Left hindlimb (tissue), 1 donor: ENCODE measurements at regions not wholly inside any gene's neighbourhood (a gene's known extent, or its start where the extent isn't known, plus 50 kb on each side); places are given as distances from the start of the nearest gene placed in this dataset.

Experiments
- DNase-seq: peaks from one replicate; pipeline ENCODE4 v3.0.0-alpha.2; 2018

DNA sequence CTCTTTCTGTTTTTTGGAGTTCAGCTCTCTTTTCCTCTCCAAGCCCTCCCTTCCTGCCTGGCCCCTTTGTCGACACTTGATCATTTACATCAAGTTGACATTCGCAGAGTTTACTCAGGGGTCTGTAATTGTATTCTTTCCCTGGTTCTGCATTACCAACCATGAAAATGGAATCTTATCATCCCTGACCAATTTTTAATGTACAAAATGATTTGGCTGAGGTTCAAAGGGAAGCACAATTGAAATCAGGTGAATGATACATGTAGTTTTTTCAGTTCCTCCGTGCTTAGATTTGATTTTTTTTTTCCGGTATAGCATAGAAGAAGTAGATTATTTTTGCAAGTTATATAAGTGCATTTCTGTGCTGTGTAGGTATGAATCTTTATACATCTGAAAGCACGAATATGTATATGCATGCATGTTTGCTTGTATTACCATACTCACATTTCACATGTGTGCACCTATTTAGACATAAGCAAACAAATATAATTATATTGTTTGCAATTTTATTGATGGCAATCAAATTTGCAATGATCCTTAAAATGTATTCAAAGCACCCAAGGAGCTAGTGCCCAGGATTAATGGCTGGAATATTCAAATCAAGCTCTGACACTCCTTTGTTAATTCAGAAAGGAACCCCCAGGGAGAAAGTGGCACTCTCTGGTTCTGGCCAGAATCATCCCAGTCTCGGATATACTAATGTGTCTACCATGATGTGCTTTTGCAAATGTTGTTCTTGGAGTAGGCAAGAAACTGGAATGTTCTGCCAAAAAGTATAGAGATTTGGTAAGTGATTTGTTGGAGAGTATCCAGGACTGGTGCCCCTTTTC, 189.3 kb downstream of the VRK1 start:
- no peak for DNase-seq

DNA sequence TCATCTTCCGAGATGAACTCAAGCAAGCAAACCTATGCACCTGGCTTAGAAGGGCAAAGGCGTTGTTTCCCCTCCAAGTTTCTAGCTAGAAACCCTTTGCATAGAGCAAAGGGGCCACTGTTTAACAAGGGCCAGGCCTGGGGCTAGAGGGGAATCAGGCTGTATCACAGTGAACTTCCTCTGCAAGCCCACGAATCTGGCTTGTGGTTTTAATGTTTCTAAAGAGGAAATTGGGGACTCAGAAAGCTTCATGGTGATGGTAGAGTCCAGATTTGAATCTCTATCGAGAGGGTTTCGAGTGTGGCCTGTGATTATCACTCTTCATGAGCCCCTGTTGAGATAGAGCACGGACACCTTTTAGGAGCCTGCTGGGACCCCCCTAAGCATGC, 189.9 kb downstream of the VRK1 start:
- no peak for DNase-seq

DNA sequence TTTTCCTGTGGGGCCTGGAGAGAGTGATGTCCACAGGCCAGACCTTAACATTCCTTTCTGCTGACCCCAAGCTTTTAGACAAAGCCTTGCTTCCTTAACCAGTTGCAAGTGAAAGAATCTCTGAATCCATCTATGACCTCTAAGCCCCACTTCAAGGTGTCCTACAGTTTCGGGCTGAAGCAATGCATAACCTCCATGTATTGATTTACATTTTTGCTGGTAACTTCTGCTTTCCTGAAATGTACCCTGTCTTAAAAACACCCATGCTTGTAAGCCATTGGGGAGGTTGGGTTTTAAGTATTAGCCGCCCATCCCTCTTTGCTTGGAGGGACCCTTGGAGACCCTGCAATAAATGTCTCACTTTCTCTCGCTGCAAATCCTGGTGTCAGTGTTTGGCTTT, 190.6 kb downstream of the VRK1 start:
- DNase-seq = no peak

DNA sequence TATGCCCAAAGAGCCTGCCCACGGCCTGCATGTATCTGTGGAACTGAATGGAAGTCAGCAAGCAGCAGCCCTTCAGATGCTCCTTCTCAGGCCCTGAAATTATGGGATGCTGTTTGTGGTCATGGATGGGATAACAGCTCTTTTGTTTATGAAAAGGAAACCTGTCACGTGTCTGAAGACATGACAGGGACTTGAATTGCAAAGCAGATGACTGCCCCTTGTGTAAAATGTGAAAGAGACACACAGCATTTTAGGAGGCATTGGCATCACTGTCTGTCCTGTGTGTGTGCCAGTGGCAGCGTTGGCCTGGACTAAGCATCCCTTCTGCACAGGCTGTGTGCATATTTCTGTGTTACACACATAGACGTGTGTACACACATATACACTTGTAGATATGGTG, 192.1 kb downstream of the VRK1 start:
- DNase-seq = no peak

DNA sequence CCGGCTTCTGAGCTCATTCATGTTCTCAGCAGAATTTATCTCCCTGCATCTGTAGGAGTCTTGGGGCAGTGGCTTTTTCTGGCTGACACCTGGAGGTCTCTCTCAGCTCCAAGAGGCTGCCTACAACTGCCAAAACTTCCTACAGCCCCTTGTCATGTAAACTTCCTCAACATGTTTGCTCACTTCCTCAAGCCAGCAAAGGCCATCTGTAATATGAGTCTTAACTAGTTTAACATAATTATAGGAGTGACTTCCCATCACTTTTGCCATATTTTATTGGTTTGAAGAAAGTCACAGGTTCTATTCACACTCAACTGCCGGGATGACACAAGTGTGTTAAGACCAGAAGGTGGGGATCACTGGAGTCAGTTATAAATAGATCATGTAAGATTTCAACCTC, 194.0 kb downstream of the VRK1 start:
- DNase-seq = no peak

DNA sequence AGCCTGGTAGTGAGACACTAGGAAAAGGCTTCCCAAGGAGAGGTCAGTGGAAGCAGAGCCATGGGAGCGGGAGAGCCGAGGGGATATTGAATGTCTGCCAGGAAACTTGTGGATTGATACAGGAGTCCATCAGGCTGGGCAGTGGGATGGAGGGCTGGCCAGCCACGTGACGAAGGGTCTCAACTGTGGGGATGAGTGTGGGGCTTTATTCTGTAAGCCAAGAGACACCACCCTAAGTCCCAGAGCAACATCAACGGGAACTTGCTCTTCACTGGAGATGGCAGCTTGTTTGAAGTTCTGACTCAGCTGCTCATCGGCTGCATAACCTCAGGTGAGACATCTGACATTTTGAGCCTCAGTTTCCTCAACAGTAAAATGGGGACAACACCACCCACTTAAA, 197.8 kb downstream of the VRK1 start:
- no peak for DNase-seq

DNA sequence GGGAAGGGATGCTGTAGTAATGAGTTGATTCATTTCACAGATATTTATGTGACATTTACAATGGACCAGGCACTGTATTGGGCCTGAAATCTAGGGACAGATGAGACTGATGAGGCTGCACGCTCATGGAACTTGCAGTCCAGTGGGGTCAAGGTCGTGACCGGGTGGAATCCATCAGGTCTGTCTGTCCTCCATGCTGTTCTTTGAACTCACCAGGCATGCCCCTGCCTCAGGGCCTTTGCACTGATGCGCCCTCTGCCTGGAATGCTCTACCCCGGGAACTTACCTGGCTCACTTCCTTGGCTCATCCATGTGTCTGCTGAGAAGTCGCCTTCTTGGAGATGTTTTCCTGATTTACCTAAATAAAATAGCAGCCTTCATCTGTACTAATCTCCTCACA, 200.1 kb downstream of the VRK1 start:
- no peak for DNase-seq

DNA sequence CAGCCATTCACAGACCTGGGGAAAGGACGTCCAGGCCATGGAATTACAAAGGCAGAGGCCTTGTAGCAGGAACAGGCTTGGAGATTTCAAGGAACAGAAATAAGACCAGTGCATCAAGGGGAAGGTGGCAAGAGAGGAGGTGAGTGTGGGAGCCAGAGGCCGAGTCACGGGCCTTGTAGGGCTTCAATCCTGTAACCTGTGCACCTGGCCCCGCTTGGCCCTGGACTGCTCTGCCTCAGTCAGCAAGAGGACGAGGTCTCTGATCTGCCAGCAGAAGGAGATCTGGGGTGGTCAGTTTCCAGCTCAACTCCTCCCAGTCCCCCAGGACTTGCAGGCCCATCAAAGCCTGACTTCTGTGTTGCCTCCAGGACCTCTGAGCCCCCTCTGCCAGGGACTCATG, 200.8 kb downstream of the VRK1 start:
- DNase-seq = no peak

DNA sequence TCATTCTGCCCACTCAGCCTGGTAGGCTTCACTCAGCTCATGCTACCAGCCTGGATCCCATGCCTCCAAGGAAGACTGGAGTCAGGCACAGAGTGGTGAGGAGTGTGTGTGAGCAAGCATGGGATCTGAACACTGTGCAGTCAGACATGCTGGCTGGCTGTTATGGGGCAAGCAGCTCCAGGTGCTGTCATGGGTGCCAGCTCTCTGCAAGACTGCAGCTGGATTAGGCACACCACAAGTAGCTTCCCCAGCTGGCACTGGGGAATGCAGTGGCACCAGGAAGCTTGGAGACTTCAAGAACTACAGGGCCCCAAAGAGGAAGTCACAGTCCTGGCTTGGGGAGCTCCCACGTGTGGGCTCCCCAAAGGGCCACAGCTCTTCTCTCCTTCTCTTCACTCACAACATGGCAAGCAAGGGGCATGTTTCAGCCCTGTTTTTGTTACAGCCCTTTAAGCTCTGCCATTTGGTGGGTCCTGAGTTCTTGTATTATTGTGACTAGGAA, 202.5 kb downstream of the VRK1 start:
- no peak for DNase-seq

DNA sequence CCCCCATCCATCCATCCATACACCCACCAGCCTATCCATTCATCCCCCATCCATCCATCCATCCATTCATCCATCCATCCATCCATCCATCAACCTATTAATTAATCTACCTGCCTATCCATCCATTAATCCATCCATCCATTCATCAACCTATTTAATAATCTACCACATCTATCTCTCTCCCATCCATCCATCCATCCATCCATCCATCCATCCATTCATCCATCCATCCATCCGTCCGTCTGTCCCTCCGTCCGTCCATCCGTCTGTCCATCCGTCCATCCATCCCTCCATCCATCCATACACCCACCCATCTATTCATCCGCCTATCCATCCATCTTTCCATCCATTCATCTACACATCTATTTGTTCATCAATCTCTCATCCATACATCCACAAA, 205.3 kb downstream of the VRK1 start:
- DNase-seq = no peak

DNA sequence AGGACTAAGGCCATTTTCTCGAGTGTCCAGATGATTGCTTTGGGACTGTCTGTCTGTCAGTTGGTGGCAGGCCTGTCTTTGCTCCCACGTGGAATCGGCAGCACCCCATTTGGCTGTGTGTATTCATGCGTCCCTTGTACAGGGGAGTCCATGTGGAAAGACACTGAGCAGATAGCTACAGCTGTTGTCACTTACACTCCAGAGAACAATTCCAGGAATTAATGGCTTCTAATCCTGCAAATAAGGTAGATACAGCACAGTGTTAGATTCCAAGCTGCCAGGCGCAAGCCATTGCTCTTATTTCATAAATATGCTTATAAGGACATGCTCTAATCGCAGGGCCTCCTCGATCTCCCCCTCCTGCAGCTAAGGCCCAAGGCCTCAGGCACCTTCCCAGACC, 208.8 kb downstream of the VRK1 start:
- DNase-seq = no peak

DNA sequence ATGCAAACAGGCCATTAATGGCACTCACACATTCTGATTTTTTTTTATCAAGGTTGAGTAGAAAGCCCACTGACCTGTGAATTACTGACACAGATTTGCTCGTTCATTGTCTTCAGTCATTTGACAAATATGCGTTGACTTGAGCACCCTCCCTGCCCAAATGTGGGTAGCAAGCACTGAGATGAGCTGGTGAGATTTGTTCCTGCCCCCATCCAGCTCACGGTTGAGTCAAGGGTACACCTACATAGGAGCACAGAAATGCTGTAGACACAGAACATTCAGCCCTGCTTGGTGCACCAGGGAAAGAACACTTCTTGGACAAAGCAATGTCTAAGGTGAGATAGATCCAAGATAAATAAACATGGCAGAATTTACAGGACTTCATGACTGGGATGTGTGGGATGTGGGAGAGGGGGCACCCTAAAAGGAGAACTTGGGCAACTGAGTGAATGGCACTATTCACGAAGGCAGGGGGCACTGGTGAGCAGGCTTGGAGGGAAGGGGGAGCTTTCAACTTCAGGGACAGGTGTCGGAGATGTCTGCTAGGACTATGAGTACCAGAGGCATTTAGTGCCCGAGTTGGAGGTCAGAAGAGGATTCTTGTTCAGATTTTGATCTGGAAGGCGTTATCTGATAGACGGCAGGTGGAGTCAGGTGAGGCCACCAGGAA, 213.4 kb downstream of the VRK1 start:
- no peak for DNase-seq

DNA sequence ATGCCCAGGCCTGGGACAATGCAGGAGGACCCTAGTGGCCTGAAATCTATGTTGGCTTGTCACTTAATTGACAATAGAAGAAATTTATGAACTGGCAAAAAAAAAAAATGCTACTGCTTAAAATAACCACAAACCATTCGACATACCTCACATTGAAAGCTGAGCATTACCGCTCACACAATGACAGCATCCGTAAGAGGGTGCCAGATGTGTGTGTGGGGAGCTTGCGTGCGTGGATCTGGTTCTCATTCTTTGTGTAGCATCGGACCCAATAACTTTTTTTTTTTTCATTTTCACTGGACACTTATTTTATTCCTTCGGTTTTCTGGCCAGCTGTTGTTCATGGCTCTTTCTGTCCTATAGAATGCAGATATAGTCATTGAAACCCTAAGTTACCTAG, 216.7 kb downstream of the VRK1 start:
- no peak for DNase-seq

DNA sequence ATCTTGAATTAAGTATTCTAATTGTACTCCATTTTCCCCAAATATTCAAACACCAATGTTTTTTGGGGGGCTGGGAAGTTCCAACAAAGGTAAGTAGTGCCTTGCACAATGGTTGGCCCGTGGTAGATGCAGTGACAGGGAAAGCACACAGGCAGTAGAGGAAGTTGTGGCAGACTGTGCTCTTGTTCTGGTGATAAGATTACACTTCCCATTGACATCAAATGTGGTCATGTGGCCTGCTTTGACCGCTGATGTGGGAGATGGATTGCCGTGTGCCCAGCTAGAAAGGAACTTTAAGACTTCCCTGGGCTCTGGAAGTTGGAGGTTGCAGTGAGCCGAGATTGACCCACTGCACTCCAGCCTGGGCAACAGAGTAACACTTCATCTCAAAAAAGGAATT, 223.8 kb downstream of the VRK1 start:
- no peak for DNase-seq

DNA sequence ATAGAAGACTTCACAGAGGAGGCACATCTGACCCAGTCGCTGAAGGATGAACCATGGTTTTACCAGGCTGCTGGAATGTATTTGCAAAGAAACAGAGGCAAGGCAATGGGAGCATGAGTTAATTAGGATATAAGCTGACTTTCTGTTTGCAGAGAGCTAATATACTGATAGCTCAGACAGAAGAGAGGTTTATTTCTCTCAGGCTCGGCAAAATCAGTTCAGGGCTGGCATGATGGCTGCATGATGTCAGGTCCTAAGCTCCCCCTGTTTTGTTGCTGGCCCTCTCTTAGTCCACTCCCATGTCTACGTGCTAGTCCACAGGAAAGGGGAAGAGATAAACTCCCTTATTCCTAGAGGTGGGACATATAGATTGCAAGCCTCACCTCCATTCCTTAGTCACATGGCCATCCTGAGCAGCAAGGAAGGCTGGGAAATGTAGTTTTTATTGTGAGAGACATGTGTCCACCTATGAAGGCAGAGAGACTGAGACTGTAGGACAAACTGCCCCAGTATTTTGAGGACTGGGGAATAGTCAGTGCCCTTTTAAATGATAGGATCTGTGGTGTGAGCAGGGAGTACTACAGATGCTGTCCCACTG, 224.5 kb downstream of the VRK1 start:
- no peak for DNase-seq

DNA sequence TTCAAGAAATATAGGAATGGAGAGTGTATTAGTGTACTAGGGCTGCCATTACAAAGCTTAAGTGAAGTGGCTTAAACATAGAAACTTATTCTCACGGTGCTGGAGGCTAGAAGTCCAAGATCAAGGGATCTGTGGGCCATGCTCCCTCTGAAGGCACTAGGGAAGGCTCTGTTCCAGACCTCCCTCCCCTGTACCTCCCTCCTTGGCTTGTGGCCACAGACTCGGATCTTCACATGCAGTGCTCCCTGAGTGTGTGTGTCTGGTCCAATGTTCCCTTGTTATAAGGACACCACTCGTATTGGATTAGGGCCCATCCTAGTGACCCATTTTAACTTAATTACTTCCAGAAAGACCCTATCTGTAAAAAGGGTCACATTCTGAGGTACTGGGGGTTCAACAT, 225.6 kb downstream of the VRK1 start:
- no peak for DNase-seq

DNA sequence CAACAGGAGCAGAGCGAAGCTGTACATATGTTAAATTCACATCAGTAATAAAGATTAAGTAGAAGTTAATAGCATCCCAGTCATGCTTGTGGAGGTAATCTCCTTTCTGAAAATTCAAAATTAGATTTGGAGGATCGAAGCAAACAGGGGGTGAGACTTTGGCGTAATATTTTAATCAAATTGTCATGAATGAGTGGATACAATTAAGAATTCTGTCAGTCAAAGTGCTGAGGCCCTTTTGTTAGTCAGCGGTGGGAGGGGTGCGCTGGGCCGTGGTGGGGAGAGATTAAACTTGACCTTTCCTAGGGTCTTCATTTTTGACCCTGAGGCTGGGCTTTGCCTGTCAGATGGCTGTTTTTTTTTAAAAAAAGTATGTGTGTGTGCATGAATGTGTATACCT, 226.7 kb downstream of the VRK1 start:
- no peak for DNase-seq

DNA sequence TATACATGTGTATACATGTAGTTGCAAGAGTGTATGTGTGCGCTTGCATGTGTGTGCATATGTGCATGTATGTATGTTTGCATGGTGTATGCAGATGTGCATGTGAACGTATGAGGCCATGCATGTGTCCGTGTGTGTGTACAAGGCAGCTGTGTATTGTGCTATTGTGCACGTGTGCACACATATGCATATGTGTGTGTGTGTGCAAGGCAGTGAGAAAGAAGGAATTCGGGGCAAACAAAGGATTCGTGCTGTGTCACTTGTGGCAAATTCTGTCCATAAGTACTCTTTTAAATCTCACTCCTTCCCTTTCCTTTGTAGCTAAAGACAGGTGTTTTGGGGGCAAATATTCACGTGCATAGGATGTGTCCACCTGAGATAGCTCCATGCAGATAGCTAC, 227.1 kb downstream of the VRK1 start:
- no peak for DNase-seq

DNA sequence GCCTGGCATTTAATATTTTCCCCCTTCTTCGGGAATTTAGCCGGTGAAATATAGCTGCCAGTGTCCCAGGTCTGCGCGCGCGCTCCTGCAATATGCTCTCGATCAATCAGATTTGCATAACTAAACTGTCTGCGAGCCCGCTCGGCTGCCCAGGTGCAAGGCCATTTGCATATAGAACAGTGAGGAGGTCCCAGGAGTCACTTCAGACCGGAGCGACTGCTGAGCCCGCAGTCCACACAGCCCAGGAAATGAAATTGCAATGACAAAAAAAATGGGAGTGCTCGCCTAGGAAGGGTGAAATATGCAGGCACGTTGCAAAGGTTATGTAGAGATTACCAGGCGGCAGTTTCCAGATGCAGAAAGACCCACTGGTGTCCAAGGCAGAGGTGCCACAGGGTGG, 228.5 kb downstream of the VRK1 start:
- no peak for DNase-seq

DNA sequence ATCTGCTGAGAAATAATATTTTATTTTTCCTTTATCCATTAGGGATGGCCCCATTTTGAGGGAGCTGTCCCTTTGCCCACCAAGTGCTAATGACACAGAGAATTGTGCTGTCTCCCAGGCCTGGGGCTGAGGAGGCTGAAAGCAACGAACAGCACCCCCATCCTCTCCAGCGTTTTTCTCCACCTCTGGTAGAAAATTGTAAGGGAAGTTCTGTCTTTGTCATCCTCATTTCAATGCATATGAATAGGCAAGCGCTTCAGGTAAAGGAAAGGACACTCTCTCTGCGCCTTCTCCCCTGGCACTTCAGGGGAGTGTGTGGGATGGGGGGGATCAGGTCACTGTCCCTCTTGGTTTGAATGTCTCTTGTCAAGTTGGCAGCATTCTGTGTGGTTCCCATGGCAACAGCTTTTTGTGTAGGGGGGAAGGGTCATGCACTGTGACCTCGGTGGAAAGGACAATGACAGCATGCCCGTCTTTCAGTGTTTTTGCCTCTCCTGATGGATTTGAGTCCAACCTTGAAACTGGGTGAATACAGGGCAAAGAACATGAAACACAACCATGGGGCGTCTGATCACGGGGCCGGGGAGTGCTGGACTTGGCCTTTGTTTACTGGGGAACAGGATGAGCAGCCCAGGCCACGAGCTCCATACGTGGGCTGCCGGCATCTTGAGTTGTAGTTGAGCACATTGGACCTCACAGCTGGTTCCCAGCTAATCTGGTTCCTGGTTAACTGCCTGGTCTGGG, 230.2 kb downstream of the VRK1 start:
- DNase-seq = no peak

DNA sequence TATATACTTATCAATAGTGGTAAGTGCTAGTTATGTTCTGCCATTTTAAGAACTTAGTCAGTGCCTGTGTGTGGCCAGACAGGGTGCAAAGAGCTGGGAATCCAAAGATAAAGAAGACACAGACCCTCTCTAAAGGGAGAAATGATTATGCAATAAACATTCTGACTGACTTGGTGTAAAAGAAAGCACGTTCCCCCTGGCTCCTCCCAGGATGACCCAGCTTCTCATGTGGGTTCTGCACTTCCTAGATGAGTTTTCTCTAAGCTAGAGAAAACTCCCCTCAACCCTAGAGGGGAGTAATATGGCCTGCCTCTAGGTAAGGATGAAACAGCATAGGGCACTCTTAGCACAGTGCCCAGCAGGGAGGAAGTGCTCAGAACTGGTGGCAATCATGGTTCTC, 231.2 kb downstream of the VRK1 start:
- DNase-seq = no peak

DNA sequence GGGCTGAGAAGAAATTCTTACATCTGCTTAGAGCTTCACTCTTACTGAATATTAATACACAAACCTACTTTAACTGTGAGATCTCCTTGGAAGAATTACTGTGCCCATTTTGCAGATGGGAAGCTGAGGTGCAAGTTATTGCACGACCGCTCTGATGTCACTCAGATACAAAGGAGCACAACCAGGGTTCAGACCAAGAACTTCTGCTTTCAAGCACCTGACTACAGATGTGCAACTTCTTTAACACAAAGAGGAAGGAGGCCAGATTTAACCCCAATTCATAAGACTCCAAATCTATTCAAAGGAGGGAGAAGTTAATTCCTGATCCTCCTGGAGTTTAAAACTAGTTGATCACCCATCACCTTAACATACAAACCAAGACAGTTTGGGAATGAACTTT, 232.6 kb downstream of the VRK1 start:
- DNase-seq = no peak

DNA sequence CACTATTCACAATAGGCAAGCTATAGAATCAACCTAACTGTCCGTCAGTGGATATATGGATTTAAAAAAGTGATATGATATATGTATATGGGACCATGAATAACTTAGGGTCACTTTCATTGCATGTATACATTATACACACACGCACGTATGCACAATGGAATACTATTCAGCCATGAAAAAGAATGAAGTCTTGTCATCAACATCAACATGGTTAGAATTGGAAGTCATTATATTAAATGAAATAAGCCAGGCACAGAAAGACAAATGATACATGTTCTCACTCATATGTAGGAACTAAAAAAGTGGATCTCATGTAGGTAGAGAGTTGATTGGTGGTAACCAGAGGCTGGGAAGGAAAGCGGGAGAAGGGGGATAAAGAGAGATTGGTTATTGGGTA, 234.3 kb downstream of the VRK1 start:
- no peak for DNase-seq
